NCI-H128 (cell line): ENCODE measurements at regions not wholly inside any gene's neighbourhood (a gene's known extent, or its start where the extent isn't known, plus 50 kb on each side); places are given as distances from the start of the nearest gene placed in this dataset.

Experiments
- DNase-seq: peaks from one replicate; lab custom pipeline; 2025; ENCODE audit not compliant: unreplicated experiment; lab: John Stamatoyannopoulos, UW

- no peak for DNase-seq
Measured at GRCh38 chr4:24705016-24705753, 90.2 kb upstream of the SOD3 start.

GRCh38 chr4:24713604-24714003 is 81.8 kb upstream of the SOD3 start:
- no peak for DNase-seq

GRCh38 chr4:24719615-24720014 is 75.8 kb upstream of the SOD3 start:
- no peak for DNase-seq

GRCh38 chr4:24720436-24720835 is 74.9 kb upstream of the SOD3 start:
- DNase-seq: no peak

GRCh38 chr4:24720979-24721378 is 74.4 kb upstream of the SOD3 start:
- DNase-seq: no peak

DNA sequence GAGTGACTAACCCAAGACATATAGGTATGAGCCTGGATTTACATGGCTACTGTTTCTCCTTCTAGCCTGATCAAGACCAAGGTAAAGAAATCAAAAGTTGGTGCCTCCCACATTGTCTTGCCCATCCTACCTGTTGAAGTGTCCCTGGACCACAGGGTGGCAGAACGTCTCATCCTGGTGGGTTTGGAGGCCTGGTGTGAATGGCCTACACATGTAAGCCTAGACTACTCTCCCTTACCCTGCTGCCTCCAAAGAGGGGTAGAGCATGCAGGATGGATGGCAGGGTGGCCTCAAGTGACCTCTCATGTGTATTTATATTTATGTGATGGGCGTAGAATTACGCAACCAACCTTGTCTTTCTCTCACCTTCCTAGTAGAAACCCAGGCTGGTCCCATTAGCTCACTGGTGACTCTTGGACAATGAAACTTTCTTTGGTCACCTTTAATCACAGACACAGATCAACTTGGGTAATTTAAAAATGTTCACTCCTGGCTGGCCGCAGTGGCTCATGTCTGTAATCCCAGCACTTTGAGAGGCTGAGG is 73.3 kb upstream of the SOD3 start:
- no peak for DNase-seq

- no peak for DNase-seq
Measured at GRCh38 chr4:24727390-24728224, 67.8 kb upstream of the SOD3 start.

DNA sequence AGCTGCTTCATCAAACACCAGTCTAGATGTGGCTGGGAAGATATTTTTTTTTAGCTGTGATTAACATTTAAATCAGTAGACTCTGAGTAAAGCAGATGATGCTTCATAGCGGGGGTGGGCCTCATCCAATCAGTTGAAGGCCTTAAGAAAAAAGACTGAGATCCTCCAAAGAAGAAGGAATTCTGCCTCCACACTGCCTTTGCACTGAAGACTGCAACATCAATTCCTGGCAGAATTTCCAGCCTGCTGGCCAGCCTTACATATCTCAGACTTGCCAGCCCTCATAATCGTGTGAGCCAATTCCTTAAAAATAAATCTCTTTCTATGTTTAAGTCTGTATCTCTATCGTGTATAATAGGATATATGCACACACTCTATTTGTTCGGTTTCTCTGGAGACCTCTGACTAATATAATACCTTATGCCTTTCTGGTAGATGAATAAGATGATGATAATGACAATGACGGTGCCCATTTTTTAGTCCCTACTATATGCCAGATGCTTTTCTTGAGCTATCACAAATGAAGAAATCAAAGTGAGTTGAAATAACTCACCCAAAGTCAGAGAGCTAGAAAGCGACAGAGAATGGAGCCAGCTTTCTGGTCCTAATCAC is 66.1 kb upstream of the SOD3 start:
- no peak for DNase-seq

DNA sequence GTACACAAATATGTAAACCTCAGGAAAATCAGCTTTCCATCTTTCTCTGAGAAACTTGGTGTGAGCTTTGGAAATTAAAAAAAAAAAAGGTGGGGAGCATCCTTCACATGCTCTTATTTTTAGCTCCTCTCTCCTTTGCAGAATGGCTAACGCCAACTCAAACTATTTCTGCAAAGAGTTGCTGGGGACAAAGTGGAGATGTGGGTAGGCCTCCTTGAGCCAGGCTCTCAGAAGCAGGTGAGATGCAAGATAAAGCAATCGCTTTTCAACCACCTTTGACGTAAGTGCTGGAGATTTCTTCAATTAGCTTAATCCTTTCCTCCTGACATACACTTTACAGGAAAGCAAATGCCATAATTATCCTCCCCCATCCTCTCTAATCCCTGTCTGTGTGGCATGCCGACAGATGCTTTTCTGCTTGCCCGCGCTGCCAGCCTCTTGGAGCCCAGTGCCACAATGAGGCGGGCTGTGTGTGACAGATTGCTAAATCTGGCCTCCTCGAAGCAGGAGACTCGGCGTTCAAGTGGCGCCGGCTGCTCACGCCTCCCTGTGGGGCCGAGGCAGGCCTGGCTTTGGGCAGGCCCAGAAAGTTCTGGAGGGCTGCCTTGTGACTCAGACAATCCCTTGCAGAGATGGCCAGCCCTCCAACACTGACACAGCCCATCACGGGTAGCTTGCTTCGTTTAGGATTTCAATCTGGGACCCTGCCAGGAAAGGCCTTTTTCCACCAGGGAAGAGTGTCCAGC is 64.9 kb upstream of the SOD3 start:
- no peak for DNase-seq

DNA sequence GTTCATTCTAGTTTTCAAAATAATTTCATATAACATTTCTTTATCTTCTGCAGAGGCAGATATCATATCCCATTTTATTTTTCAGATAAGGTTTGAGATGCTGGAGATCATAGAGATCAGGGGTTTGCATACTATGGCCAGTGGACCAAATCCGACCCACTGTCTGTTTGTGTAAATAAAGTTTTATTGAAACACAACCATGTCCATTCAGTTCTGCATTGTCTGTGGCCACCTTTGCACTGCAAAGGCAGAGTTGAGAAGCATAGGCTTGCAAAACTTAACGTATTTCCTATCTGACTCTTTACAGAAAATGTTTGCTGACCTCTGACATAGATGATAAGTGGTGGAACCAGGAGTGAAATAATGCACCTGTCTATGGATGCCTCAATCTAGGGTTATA is 63.9 kb upstream of the SOD3 start:
- no peak for DNase-seq

- DNase-seq: no peak
Measured at GRCh38 chr4:24734511-24734910, 60.9 kb upstream of the SOD3 start.

GRCh38 chr4:24736066-24736465 is 59.3 kb upstream of the SOD3 start:
- DNase-seq: no peak

- DNase-seq: no peak
Measured at GRCh38 chr4:24741910-24742309, 53.5 kb upstream of the SOD3 start.

DNA sequence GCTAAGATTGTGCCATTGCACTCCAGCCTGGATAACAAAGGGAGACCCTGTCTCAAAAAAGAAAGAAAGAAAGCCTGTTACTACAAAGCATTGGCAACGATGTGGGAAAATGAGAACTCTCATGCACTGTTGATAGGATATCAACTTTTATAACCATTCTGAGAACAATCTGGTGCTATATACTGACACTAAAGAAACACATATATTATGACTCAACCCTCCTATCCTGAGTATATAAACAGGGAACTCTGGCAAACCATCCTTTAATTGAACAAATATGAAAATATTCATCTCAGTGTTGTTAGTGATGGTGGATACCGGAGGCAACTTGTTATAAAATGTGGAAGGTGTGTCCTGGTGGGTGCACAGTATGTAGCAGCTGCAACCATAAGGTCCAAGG is 53.0 kb upstream of the SOD3 start:
- DNase-seq: no peak

DNA sequence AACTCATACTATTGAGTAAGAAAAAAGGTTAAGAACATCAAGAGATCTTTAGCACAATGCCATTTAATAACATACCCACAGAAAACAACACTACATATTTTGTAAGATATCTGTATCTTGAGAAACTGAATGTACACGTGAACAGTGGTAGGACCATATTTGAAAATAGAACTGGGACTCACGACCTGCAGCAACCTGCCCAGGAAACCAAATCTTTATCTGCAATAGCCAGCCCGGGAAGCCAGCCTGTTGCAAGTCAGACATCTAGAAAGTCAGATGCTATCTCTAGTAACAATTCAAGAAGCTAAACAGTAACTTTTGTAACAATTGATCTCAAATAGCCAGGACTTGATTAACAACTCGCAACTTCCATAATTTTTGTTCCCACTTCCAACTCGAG is 52.6 kb upstream of the SOD3 start:
- DNase-seq: no peak

DNA sequence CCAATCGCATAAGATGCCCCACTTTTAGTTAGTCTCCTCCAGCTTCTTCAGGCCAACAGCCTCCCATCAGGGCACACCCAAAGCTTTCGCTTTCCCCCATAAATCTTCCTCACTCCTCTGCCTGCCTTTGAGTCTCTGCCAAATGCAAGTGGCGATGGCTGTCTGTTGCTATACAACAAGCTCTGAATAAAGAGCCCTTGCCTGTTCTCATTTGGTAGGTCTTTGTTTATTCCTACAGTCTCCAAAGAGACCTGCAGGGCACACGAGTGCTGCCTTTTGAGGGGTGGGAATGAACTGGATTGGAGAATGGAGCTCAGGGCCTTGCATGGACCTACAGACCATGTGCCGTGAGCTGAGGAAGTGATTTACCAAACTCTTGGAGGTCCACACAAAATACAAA is 52.2 kb upstream of the SOD3 start:
- DNase-seq: no peak

DNA sequence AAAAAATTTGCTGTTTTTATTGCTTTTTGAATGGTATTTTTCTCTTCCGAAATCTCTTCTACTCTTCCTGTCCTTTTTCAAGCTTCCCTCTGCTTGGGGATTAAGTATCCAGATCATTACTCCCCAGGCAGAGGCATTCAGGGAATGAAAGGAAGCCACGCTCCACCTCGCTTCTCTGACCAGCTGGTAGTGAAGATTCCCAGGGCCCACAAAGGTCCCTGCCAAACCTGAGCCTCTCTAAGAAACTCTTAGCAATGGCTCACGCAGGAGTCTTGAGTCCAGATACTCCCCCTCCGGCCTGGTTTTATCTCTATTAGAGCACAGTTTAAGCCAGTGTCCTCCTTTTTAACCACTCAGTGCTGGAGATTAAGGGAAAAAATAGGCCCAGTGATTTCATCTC is 51.4 kb upstream of the SOD3 start:
- no peak for DNase-seq

DNA sequence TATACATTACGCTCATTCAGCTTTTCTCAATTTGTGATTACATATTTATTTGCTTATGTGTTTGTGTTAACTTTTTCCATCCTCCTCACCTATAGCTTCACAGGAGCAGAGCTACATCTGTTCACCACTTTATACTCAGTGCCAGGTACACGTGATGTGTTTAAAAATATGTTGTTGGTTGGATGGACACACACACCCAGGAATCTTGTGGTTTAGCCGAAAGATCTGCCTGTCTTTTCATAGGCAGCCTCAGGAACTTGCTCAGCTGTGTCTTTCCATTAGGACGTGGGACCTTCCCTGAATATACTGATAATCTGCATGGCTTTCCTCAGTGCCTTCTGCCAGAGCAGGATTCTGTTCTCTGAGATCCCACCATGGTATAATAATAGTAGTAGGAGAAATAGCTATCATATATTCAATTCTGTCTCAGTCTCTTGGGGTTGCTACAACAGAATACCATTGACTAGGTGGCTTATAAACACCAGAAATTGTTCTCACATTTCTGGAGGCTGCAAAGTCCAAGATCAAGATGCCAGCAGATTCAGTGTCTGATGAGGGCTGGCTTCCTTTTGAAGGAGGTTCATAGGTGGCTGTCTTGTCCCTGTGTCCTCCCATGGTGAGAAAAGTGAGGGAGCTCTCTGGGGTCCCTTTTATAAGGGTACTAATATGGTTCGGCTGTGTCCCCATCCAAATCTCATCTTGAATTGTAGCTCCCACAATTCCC is 50.0 kb upstream of the SOD3 start:
- no peak for DNase-seq
